ENCODE measurements at regions not wholly inside any gene's neighbourhood (a gene's known extent, or its start where the extent isn't known, plus 50 kb on each side); places are given as distances from the start of the nearest gene placed in this dataset.

DNA sequence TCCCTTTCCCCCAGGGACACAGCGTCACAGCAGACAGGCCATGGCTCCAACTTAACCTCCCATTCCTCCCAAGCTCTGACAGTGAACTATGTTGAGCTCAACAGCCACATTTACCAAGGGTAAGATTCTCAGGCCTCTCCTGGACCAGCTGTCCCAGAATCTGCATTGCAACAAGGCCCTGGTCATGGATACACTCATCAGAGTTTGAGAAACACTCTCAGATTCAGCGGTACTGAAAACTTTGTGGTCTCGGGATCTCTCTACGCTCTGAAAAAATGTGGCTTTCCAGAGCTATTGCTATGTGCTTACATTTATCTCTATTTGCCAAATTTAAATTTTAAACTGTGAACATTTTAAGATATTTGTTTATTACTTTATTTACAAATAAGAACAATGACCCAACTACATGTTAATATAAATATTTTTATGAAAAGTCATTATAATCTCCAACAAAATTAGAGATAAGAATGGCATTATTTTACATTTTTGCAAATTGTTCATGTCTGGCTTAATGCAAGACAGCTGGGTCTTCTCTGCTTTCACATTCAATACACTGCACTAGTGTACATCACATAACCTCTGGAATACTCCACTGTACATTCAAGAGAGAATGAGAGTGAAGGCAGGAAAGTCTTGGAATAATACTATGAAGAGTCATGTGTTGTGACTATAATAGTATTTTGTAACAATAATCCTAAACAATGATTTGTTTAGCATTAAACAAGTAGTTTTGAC, 190.9 kb upstream of the PITRM1 start:
- no peak overlapping the region for H3K4me3 ChIP-seq (ENCODE audit: low read depth, low read length)
- H3K27ac ChIP-seq (ENCODE audit: insufficient read depth, low read length, poor library complexity, severe bottlenecking): no peak overlapping the region
- H3K4me1 ChIP-seq (ENCODE audit: control insufficient read depth, insufficient read depth, low read length, poor library complexity, severe bottlenecking): no peaks in the 10 kb centered on the region
- Mint-ChIP-seq H3K27ac (no peak overlapping the region), H3K36me3 (peaks cover 3% of the 10 kb centered on the region), H3K4me3 (no peak overlapping the region), H3K9me3 (peaks cover 0 to 18% (median 9%) of the 10 kb centered on the region in 7 donors), H3K27me3 (no peaks in the 10 kb centered on the region), H3K4me1 (peaks cover 0 to 4% (median 0%) of the 10 kb centered on the region in 4 donors)
- DNase-seq (no peak), ATAC-seq (ENCODE audit: low read depth in 2 of 2) (no peak)
- H3K9me3 ChIP-seq (ENCODE audit: control insufficient read depth in 2 of 2, low read length in 2 of 2): peaks cover 11 to 20% of the 10 kb centered on the region in 2 experiments
- H3K36me3 ChIP-seq (ENCODE audit: control insufficient read depth, insufficient read depth, low read length): no peaks in the 10 kb centered on the region
- H3K27me3 ChIP-seq (ENCODE audit: control insufficient read depth, insufficient read depth, low read length): no peaks in the 10 kb centered on the region

GRCh38 chr10:3362394-3362793, 189.8 kb upstream of the PITRM1 start:
- Histone ChIP-seq H3K27ac (ENCODE audit: insufficient read depth, low read length, poor library complexity, severe bottlenecking) (no peak overlapping the region), H3K4me3 (ENCODE audit: low read depth, low read length) (no peak overlapping the region), H3K27me3 (ENCODE audit: control insufficient read depth, insufficient read depth, low read length) (no peaks in the 10 kb centered on the region), H3K4me1 (ENCODE audit: control insufficient read depth, insufficient read depth, low read length, poor library complexity, severe bottlenecking) (no peaks in the 10 kb centered on the region), H3K9me3 (ENCODE audit: control insufficient read depth in 2 of 2, low read length in 2 of 2) (peaks cover 11 to 23% of the 10 kb centered on the region in 2 experiments), H3K36me3 (ENCODE audit: control insufficient read depth, insufficient read depth, low read length) (no peaks in the 10 kb centered on the region)
- Mint-ChIP-seq H3K4me3 (no peak overlapping the region), H3K9me3 (peaks cover 2 to 21% (median 11%) of the 10 kb centered on the region in 7 donors), H3K4me1 (peaks cover 0 to 4% (median 0%) of the 10 kb centered on the region in 4 donors), H3K27me3 (no peaks in the 10 kb centered on the region), H3K36me3 (peaks cover 7% of the 10 kb centered on the region), H3K27ac (no peak overlapping the region)
- DNase-seq (no peak), ATAC-seq (ENCODE audit: low read depth in 2 of 2) (no peak)

DNA sequence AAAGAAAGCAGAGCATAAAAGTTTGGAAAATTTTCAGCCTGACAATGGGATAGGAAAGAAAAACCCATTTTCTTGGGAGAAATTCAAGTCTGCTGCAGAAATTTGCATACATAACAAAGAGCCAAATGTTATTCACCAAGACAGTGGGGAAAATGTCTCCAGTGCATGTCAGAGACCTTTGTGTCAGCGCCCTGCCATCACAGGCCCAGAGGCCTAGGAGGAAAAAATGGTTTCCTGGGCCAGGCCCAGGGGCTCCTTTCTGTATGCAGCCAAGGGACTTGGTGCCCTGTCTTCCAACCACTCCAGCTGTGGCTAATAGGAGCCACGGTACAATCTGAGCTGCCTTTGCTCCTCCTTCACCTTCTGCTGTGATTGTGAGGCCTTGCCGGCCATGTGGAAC, 189.1 kb upstream of the PITRM1 start:
- H3K4me1 Mint-ChIP-seq: peaks cover 0 to 4% (median 0%) of the 10 kb centered on the region in 4 donors
- Histone ChIP-seq H3K27ac (ENCODE audit: insufficient read depth, low read length, poor library complexity, severe bottlenecking) (no peak overlapping the region), H3K27me3 (ENCODE audit: control insufficient read depth, insufficient read depth, low read length) (no peaks in the 10 kb centered on the region), H3K4me1 (ENCODE audit: control insufficient read depth, insufficient read depth, low read length, poor library complexity, severe bottlenecking) (no peaks in the 10 kb centered on the region), H3K36me3 (ENCODE audit: control insufficient read depth, insufficient read depth, low read length) (no peaks in the 10 kb centered on the region), H3K9me3 (ENCODE audit: control insufficient read depth in 2 of 2, low read length in 2 of 2) (peaks cover 11 to 23% of the 10 kb centered on the region in 2 experiments), H3K4me3 (ENCODE audit: low read depth, low read length) (no peak overlapping the region)
- peaks cover 2 to 21% (median 11%) of the 10 kb centered on the region in 7 donors for H3K9me3 Mint-ChIP-seq
- no peak for DNase-seq
- no peak overlapping the region for H3K4me3 Mint-ChIP-seq
- no peak overlapping the region for H3K27ac Mint-ChIP-seq
- no peaks in the 10 kb centered on the region for H3K27me3 Mint-ChIP-seq
- ATAC-seq (ENCODE audit: low read depth in 2 of 2): no peak
- H3K36me3 Mint-ChIP-seq: peaks cover 7% of the 10 kb centered on the region

- H3K27me3 Mint-ChIP-seq: no peaks in the 10 kb centered on the region
- Histone ChIP-seq H3K9me3 (ENCODE audit: control insufficient read depth in 2 of 2, low read length in 2 of 2) (peaks cover 11 to 23% of the 10 kb centered on the region in 2 experiments), H3K36me3 (ENCODE audit: control insufficient read depth, insufficient read depth, low read length) (no peaks in the 10 kb centered on the region), H3K4me3 (ENCODE audit: low read depth, low read length) (no peak overlapping the region), H3K27ac (ENCODE audit: insufficient read depth, low read length, poor library complexity, severe bottlenecking) (no peak overlapping the region), H3K27me3 (ENCODE audit: control insufficient read depth, insufficient read depth, low read length) (no peaks in the 10 kb centered on the region), H3K4me1 (ENCODE audit: control insufficient read depth, insufficient read depth, low read length, poor library complexity, severe bottlenecking) (no peaks in the 10 kb centered on the region)
- peaks cover 3 to 18% (median 11%) of the 10 kb centered on the region in 7 donors for H3K9me3 Mint-ChIP-seq
- DNase-seq (no peak), ATAC-seq (ENCODE audit: low read depth in 2 of 2) (no peak)
- peaks cover 7% of the 10 kb centered on the region for H3K36me3 Mint-ChIP-seq
- no peak overlapping the region for H3K4me3 Mint-ChIP-seq
- no peak overlapping the region for H3K27ac Mint-ChIP-seq
- peaks cover 0 to 4% (median 0%) of the 10 kb centered on the region in 4 donors for H3K4me1 Mint-ChIP-seq
Measured at GRCh38 chr10:3357737-3358136, 185.2 kb upstream of the PITRM1 start.

GRCh38 chr10:3355536-3355935, 183.0 kb upstream of the PITRM1 start:
- no peak overlapping the region for H3K4me3 ChIP-seq (ENCODE audit: low read depth, low read length)
- no peak overlapping the region for H3K27ac ChIP-seq (ENCODE audit: insufficient read depth, low read length, poor library complexity, severe bottlenecking)
- H3K9me3 ChIP-seq (ENCODE audit: control insufficient read depth in 2 of 2, low read length in 2 of 2): peaks cover 0 to 11% of the 10 kb centered on the region in 2 experiments
- H3K4me1 Mint-ChIP-seq: peaks cover 3 to 5% (median 4%) of the 10 kb centered on the region in 4 donors
- no peaks in the 10 kb centered on the region for H3K36me3 ChIP-seq (ENCODE audit: control insufficient read depth, insufficient read depth, low read length)
- H3K27me3 ChIP-seq (ENCODE audit: control insufficient read depth, insufficient read depth, low read length): no peaks in the 10 kb centered on the region
- H3K4me3 Mint-ChIP-seq: no peak overlapping the region
- H3K4me1 ChIP-seq (ENCODE audit: control insufficient read depth, insufficient read depth, low read length, poor library complexity, severe bottlenecking): no peaks in the 10 kb centered on the region
- no peak for ATAC-seq (ENCODE audit: low read depth in 2 of 2)
- H3K27me3 Mint-ChIP-seq: peaks cover 7% of the 10 kb centered on the region
- DNase-seq: no peak
- H3K27ac Mint-ChIP-seq: no peak overlapping the region
- peaks cover 7% of the 10 kb centered on the region for H3K36me3 Mint-ChIP-seq
- H3K9me3 Mint-ChIP-seq: peaks cover 1 to 10% (median 5%) of the 10 kb centered on the region in 7 donors

- no peaks in the 10 kb centered on the region for H3K4me1 ChIP-seq (ENCODE audit: control insufficient read depth, insufficient read depth, low read length, poor library complexity, severe bottlenecking)
- no peak overlapping the region for H3K27ac Mint-ChIP-seq
- peaks cover 7% of the 10 kb centered on the region for H3K36me3 Mint-ChIP-seq
- H3K4me1 Mint-ChIP-seq: peaks cover 0 to 5% (median 3%) of the 10 kb centered on the region in 4 donors
- no peaks in the 10 kb centered on the region for H3K36me3 ChIP-seq (ENCODE audit: control insufficient read depth, insufficient read depth, low read length)
- no peaks in the 10 kb centered on the region for H3K27me3 ChIP-seq (ENCODE audit: control insufficient read depth, insufficient read depth, low read length)
- H3K4me3 ChIP-seq (ENCODE audit: low read depth, low read length): no peak overlapping the region
- no peak for ATAC-seq (ENCODE audit: low read depth in 2 of 2)
- H3K27ac ChIP-seq (ENCODE audit: insufficient read depth, low read length, poor library complexity, severe bottlenecking): no peak overlapping the region
- peaks cover 1 to 7% (median 5%) of the 10 kb centered on the region in 7 donors for H3K9me3 Mint-ChIP-seq
- no peak overlapping the region for H3K4me3 Mint-ChIP-seq
- H3K9me3 ChIP-seq (ENCODE audit: control insufficient read depth in 2 of 2, low read length in 2 of 2): peaks cover 0 to 4% of the 10 kb centered on the region in 2 experiments
- no peak for DNase-seq
- H3K27me3 Mint-ChIP-seq: peaks cover 11% of the 10 kb centered on the region
Measured at GRCh38 chr10:3354174-3354900, 181.8 kb upstream of the PITRM1 start.

DNA sequence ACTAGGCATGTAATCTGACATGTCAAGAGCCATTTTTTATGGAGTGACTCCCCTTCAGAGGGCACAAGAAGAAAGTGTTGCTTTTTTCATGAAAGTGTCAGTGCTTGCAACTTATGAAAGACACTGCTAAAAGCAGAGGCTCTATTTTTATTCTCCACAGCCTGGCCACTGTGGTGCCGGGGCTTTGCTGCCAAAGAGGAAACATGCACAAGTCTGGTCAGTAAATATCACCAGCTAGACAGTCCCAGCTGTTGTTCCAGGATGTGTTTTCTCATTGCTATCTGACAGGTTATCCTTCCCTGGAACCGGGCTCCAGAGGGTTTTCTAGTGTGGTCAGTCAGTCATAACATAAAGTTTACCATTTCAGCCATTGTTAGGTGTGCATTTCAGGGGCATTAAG, 180.7 kb upstream of the PITRM1 start:
- Histone ChIP-seq H3K9me3 (ENCODE audit: control insufficient read depth in 2 of 2, low read length in 2 of 2) (peaks cover 0 to under 1% of the 10 kb centered on the region in 2 experiments), H3K27ac (ENCODE audit: insufficient read depth, low read length, poor library complexity, severe bottlenecking) (no peak overlapping the region), H3K4me3 (ENCODE audit: low read depth, low read length) (no peak overlapping the region), H3K36me3 (ENCODE audit: control insufficient read depth, insufficient read depth, low read length) (no peaks in the 10 kb centered on the region), H3K4me1 (ENCODE audit: control insufficient read depth, insufficient read depth, low read length, poor library complexity, severe bottlenecking) (no peaks in the 10 kb centered on the region), H3K27me3 (ENCODE audit: control insufficient read depth, insufficient read depth, low read length) (no peaks in the 10 kb centered on the region)
- Mint-ChIP-seq H3K27me3 (peaks cover 11% of the 10 kb centered on the region), H3K4me3 (no peak overlapping the region), H3K36me3 (peaks cover 2% of the 10 kb centered on the region), H3K9me3 (peaks cover 0 to 7% (median under 1%) of the 10 kb centered on the region in 7 donors), H3K27ac (no peak overlapping the region), H3K4me1 (peaks cover 0 to 5% (median 3%) of the 10 kb centered on the region in 4 donors)
- ATAC-seq (ENCODE audit: low read depth in 2 of 2): no peak
- DNase-seq: no peak
